ENCODE measurements at regions not wholly inside any gene's neighbourhood (a gene's known extent, or its start where the extent isn't known, plus 50 kb on each side); places are given as distances from the start of the nearest gene placed in this dataset.

DNA sequence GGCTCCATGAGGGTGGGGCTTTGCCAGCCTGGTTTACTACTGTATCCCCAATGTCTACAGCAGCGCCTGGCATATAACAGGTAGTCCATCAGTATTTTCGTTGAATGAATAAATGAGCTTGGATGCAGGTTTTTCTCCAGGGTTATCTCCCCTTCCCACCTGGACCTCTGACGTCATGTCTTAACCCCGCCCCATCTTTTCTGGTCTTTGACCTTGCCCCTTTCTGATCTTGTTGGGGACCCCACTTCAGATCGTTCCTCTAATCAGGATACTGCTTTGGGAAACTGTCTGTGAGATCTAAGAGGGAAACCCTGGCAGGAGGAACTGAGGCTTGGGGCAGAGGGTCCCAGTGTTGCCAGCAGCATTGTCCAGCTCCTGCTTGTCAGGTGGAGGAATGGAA lies 68.8 kb upstream of the GCSH start:
- Histone ChIP-seq H3K27me3 (ENCODE audit: control insufficient read depth in 1 of 2, insufficient read depth in 1 of 2, low read length in 2 of 2) (peaks cover 0 to 15% of the 10 kb centered on the region in 2 experiments), H3K4me1 (ENCODE audit: control insufficient read depth, insufficient read depth, low read depth, low read length) (peaks cover 2% of the 10 kb centered on the region), H3K79me1 (replicated peaks; ENCODE audit: low read length, poor library complexity, severe bottlenecking) (no peaks in the 10 kb centered on the region), H2AFZ (ENCODE audit: low read depth, low read length) (no peak overlapping the region), H2BK12ac (ENCODE audit: low read length in 2 of 2) (no peak overlapping the region), H2BK120ac (ENCODE audit: low read depth, low read length) (no peak overlapping the region), H2BK15ac (ENCODE audit: low read depth, poor library complexity, severe bottlenecking) (no peak overlapping the region), H3K27ac (ENCODE audit: low read length, poor library complexity, severe bottlenecking) (no peak overlapping the region), H3K23ac (ENCODE audit: low read length in 2 of 2) (no peak overlapping the region), H3K4ac (ENCODE audit: low read depth in 1 of 2, low read length in 2 of 2) (no peak overlapping the region), H3K36me3 (ENCODE audit: control insufficient read depth in 1 of 2, insufficient read depth in 2 of 2, low read depth in 1 of 2, low read length in 2 of 2) (no peaks in the 10 kb centered on the region), H2AK5ac (ENCODE audit: low read length, severe bottlenecking) (no peak overlapping the region), H4K91ac (ENCODE audit: low read length) (no peak overlapping the region), H4K8ac (ENCODE audit: low read length) (no peak overlapping the region), H3K9me3 (ENCODE audit: control insufficient read depth, low read length) (no peaks in the 10 kb centered on the region), H3K4me2 (ENCODE audit: low read length, poor library complexity, severe bottlenecking) (no peak overlapping the region), H3K9ac (ENCODE audit: low read length) (no peak overlapping the region), H3K4me3 (ENCODE audit: insufficient read depth in 1 of 2, low read depth in 1 of 2, low read length in 2 of 2) (no peak overlapping the region), H2BK5ac (ENCODE audit: low read depth, low read length, poor library complexity, severe bottlenecking) (no peak overlapping the region), H3K18ac (ENCODE audit: low read depth in 1 of 2, low read length in 2 of 2) (no peak overlapping the region), H3K14ac (ENCODE audit: low read length in 2 of 2) (no peak overlapping the region)
- WGBS = 94% methylated on average over 5 of the region's 5 CpGs
- no peak for DNase-seq

- Histone ChIP-seq H3K4me1 (ENCODE audit: control insufficient read depth, insufficient read depth, low read depth, low read length) (peaks cover 2% of the 10 kb centered on the region), H3K79me1 (replicated peaks; ENCODE audit: low read length, poor library complexity, severe bottlenecking) (no peaks in the 10 kb centered on the region), H3K14ac (ENCODE audit: low read length in 2 of 2) (no peak overlapping the region), H2BK15ac (ENCODE audit: low read depth, poor library complexity, severe bottlenecking) (no peak overlapping the region), H3K27me3 (ENCODE audit: control insufficient read depth in 1 of 2, insufficient read depth in 1 of 2, low read length in 2 of 2) (peaks cover 0 to 15% of the 10 kb centered on the region in 2 experiments), H3K27ac (ENCODE audit: low read length, poor library complexity, severe bottlenecking) (no peak overlapping the region), H3K4ac (ENCODE audit: low read depth in 1 of 2, low read length in 2 of 2) (no peak overlapping the region), H3K9ac (ENCODE audit: low read length) (no peak overlapping the region), H2BK5ac (ENCODE audit: low read depth, low read length, poor library complexity, severe bottlenecking) (no peak overlapping the region), H4K91ac (ENCODE audit: low read length) (no peak overlapping the region), H3K4me3 (ENCODE audit: insufficient read depth in 1 of 2, low read depth in 1 of 2, low read length in 2 of 2) (no peak overlapping the region), H4K8ac (ENCODE audit: low read length) (no peak overlapping the region), H2BK120ac (ENCODE audit: low read depth, low read length) (no peak overlapping the region), H2AK5ac (ENCODE audit: low read length, severe bottlenecking) (no peak overlapping the region), H2BK12ac (ENCODE audit: low read length in 2 of 2) (no peak overlapping the region), H3K18ac (ENCODE audit: low read depth in 1 of 2, low read length in 2 of 2) (no peak overlapping the region), H3K9me3 (ENCODE audit: control insufficient read depth, low read length) (no peaks in the 10 kb centered on the region), H2AFZ (ENCODE audit: low read depth, low read length) (no peak overlapping the region), H3K36me3 (ENCODE audit: control insufficient read depth in 1 of 2, insufficient read depth in 2 of 2, low read depth in 1 of 2, low read length in 2 of 2) (no peaks in the 10 kb centered on the region), H3K4me2 (ENCODE audit: low read length, poor library complexity, severe bottlenecking) (no peak overlapping the region), H3K23ac (ENCODE audit: low read length in 2 of 2) (no peak overlapping the region)
- WGBS = 85% methylated on average over 11 of the region's 11 CpGs
- no peak for DNase-seq
Observed at GRCh38 chr16:81164481-81164880, 68.3 kb upstream of the GCSH start.

GRCh38 chr16:81163671-81164070 lies 67.5 kb upstream of the GCSH start:
- Histone ChIP-seq H3K9ac (ENCODE audit: low read length) (no peak overlapping the region), H3K27ac (ENCODE audit: low read length, poor library complexity, severe bottlenecking) (no peak overlapping the region), H2BK5ac (ENCODE audit: low read depth, low read length, poor library complexity, severe bottlenecking) (no peak overlapping the region), H3K23ac (ENCODE audit: low read length in 2 of 2) (no peak overlapping the region), H3K14ac (ENCODE audit: low read length in 2 of 2) (no peak overlapping the region), H2BK120ac (ENCODE audit: low read depth, low read length) (no peak overlapping the region), H2AFZ (ENCODE audit: low read depth, low read length) (no peak overlapping the region), H2AK5ac (ENCODE audit: low read length, severe bottlenecking) (no peak overlapping the region), H3K27me3 (ENCODE audit: control insufficient read depth in 1 of 2, insufficient read depth in 1 of 2, low read length in 2 of 2) (peaks cover 0 to 15% of the 10 kb centered on the region in 2 experiments), H4K91ac (ENCODE audit: low read length) (no peak overlapping the region), H2BK12ac (ENCODE audit: low read length in 2 of 2) (no peak overlapping the region), H3K79me1 (replicated peaks; ENCODE audit: low read length, poor library complexity, severe bottlenecking) (no peaks in the 10 kb centered on the region), H3K36me3 (ENCODE audit: control insufficient read depth in 1 of 2, insufficient read depth in 2 of 2, low read depth in 1 of 2, low read length in 2 of 2) (no peaks in the 10 kb centered on the region), H4K8ac (ENCODE audit: low read length) (no peak overlapping the region), H3K4ac (ENCODE audit: low read depth in 1 of 2, low read length in 2 of 2) (no peak overlapping the region), H3K4me2 (ENCODE audit: low read length, poor library complexity, severe bottlenecking) (no peak overlapping the region), H3K9me3 (ENCODE audit: control insufficient read depth, low read length) (no peaks in the 10 kb centered on the region), H3K4me1 (ENCODE audit: control insufficient read depth, insufficient read depth, low read depth, low read length) (peaks cover 2% of the 10 kb centered on the region), H2BK15ac (ENCODE audit: low read depth, poor library complexity, severe bottlenecking) (no peak overlapping the region), H3K18ac (ENCODE audit: low read depth in 1 of 2, low read length in 2 of 2) (no peak overlapping the region), H3K4me3 (ENCODE audit: insufficient read depth in 1 of 2, low read depth in 1 of 2, low read length in 2 of 2) (no peak overlapping the region)
- DNase-seq = no peak
- 88% methylated on average over 8 of the region's 9 CpGs for WGBS

DNA sequence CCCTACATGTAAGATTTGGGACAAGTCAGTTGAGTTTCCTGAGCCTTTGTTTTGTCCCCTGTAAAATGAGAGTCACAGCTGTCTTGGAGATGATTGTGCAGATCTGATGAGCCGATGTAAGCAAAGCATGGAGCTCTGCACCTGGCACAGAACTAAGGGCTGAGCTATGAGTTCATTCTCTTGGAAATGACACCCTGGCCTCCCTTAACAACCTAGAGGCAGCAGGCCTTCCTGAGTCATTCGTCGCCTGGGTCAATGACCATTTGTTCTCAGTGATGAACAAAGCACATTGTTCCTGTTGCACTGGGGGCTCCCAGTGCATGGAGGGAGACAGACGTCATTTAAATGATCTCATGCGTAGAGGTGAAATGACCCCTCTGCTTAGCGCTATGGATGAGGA lies 62.8 kb upstream of the GCSH start:
- Histone ChIP-seq H4K91ac (ENCODE audit: low read length) (no peak overlapping the region), H3K4me1 (ENCODE audit: control insufficient read depth, insufficient read depth, low read depth, low read length) (no peaks in the 10 kb centered on the region), H2BK5ac (ENCODE audit: low read depth, low read length, poor library complexity, severe bottlenecking) (no peak overlapping the region), H2BK15ac (ENCODE audit: low read depth, poor library complexity, severe bottlenecking) (no peak overlapping the region), H3K9me3 (ENCODE audit: control insufficient read depth, low read length) (no peaks in the 10 kb centered on the region), H2AFZ (ENCODE audit: low read depth, low read length) (no peak overlapping the region), H3K36me3 (ENCODE audit: control insufficient read depth in 1 of 2, insufficient read depth in 2 of 2, low read depth in 1 of 2, low read length in 2 of 2) (no peaks in the 10 kb centered on the region), H3K4ac (ENCODE audit: low read depth in 1 of 2, low read length in 2 of 2) (no peak overlapping the region), H2BK12ac (ENCODE audit: low read length in 2 of 2) (no peak overlapping the region), H3K27ac (ENCODE audit: low read length, poor library complexity, severe bottlenecking) (no peak overlapping the region), H3K79me1 (replicated peaks; ENCODE audit: low read length, poor library complexity, severe bottlenecking) (no peaks in the 10 kb centered on the region), H3K14ac (ENCODE audit: low read length in 2 of 2) (no peak overlapping the region), H3K18ac (ENCODE audit: low read depth in 1 of 2, low read length in 2 of 2) (no peak overlapping the region), H3K27me3 (ENCODE audit: control insufficient read depth in 1 of 2, insufficient read depth in 1 of 2, low read length in 2 of 2) (no peaks in the 10 kb centered on the region), H4K8ac (ENCODE audit: low read length) (no peak overlapping the region), H2AK5ac (ENCODE audit: low read length, severe bottlenecking) (no peak overlapping the region), H3K4me2 (ENCODE audit: low read length, poor library complexity, severe bottlenecking) (no peak overlapping the region), H2BK120ac (ENCODE audit: low read depth, low read length) (no peak overlapping the region), H3K23ac (ENCODE audit: low read length in 2 of 2) (no peak overlapping the region), H3K9ac (ENCODE audit: low read length) (no peak overlapping the region), H3K4me3 (ENCODE audit: insufficient read depth in 1 of 2, low read depth in 1 of 2, low read length in 2 of 2) (no peak overlapping the region)
- no peak for DNase-seq
- 79% methylated on average over 6 of the region's 6 CpGs for WGBS
